K562 (cell line): ENCODE measurements at regions not wholly inside any gene's neighbourhood (a gene's known extent, or its start where the extent isn't known, plus 50 kb on each side); places are given as distances from the start of the nearest gene placed in this dataset.

ENCODE experiments used
- ATAC-seq: fragments of 200-7000 bp; cut with Tn5 transposase; 3 replicates; pipeline ENCODE4 v1.9.1; 2020; ENCODE audit warnings: moderate library complexity
- BruUV-seq: library from RNA; stranded (reverse); fragments of 400-500 nt; replicated peaks from 2 replicates; lab custom pipeline; 2021; lab: Mats Ljungman, UMichigan
- CTCF ChIA-PET: fragments of 300-600 bp; formaldehyde crosslinking; extraction: SDS; loops from one replicate; lab custom pipeline; 2021; ENCODE audit warnings: low intra/inter-chr PET ratio; lab: Yijun Ruan, JAX
- POLR2A ChIA-PET: fragments of 300-600, 350-650 bp; sonication (Branson Sonifier 250); formaldehyde crosslinking; extraction: SDS; loops from one replicate; lab custom pipeline; 2021; ENCODE audit warnings: antibody characterized with exemption, inconsistent platforms; lab: Yijun Ruan, JAX
- DNase-seq, 4 experiments: peaks; one replicate each; pipeline versions ENCODE4 v3.0.0 to v3.0.0-alpha.2; 2011 to 2018; ENCODE audit warnings: low spot score in 3 of 4, mixed read lengths in 3 of 4; ENCODE audit errors: extremely low read depth in 1 of 4
- FAIRE-seq: peaks from 2 replicates; lab custom pipeline; 2011; peaks lifted over from hg19 to GRCh38; lab: Jason Lieb, UNC
- H2AFZ ChIP-seq: 2 replicates; pipeline ENCODE4 v1.6.0; 2011; ENCODE audit warnings: low read depth, low read length, control low read depth, inconsistent platforms
- H3K27ac ChIP-seq: fragments of 200-600 bp; 3 replicates; pipeline ENCODE4 v1.8.0; 2011; ENCODE audit warnings: low read depth, mild to moderate bottlenecking, control low read depth, inconsistent platforms, low read length, moderate library complexity, mixed read lengths; ENCODE audit errors: extremely low read depth
- H3K27me3 ChIP-seq, 2 experiments: fragments of 300-600 bp in 1 of 2; 2 replicates in 1 of 2; 3 replicates in 1 of 2; pipeline versions ENCODE4 v1.6.0 to v1.8.0; 2011; ENCODE audit warnings: inconsistent platforms in 2 of 2, low read length in 2 of 2, mild to moderate bottlenecking in 1 of 2, mixed read lengths in 1 of 2, moderate library complexity in 1 of 2; ENCODE audit not compliant: control insufficient read depth in 2 of 2, insufficient read depth in 2 of 2
- H3K36me3 ChIP-seq: fragments of 300-600 bp; 3 replicates; pipeline ENCODE4 v1.8.0; 2011; ENCODE audit warnings: mild to moderate bottlenecking, low read length, inconsistent platforms; ENCODE audit not compliant: control insufficient read depth, insufficient read depth
- H3K4me1 ChIP-seq, 2 experiments: fragments of 200-600 bp in 1 of 2; replicated peaks in 1 of 2; 2 replicates in 1 of 2; 3 replicates in 1 of 2; pipeline versions ENCODE4 v1.5.1 to v1.8.0; 2011; ENCODE audit warnings: inconsistent platforms in 2 of 2, low read length in 2 of 2, mild to moderate bottlenecking in 1 of 2, mixed read lengths in 1 of 2, moderate library complexity in 1 of 2; ENCODE audit not compliant: control insufficient read depth in 2 of 2, insufficient read depth in 2 of 2
- H3K4me2 ChIP-seq: 2 replicates; pipeline ENCODE4 v1.6.1; 2011; ENCODE audit warnings: low read length, control low read depth, inconsistent platforms, mixed read lengths; ENCODE audit not compliant: insufficient read depth
- H3K4me3 ChIP-seq: fragments of 200-600 bp; sonication (generic), shearing (Covaris generic); 2 replicates; pipeline ENCODE4 v1.5.1; 2016; ENCODE audit warnings: control low read depth, inconsistent platforms
- H3K79me2 ChIP-seq: fragments of 200-600 bp; 3 replicates; pipeline ENCODE4 v1.8.0; 2011; ENCODE audit warnings: low read length, inconsistent platforms; ENCODE audit not compliant: control insufficient read depth, insufficient read depth
- H3K9ac ChIP-seq, 2 experiments: 2 replicates each; pipeline versions ENCODE4 v1.6.0 to v1.6.1; 2011; ENCODE audit warnings: low read depth in 2 of 2, low read length in 2 of 2, control low read depth in 1 of 2, inconsistent platforms in 1 of 2, mild to moderate bottlenecking in 1 of 2, mixed read lengths in 1 of 2; ENCODE audit not compliant: insufficient read depth in 1 of 2
- H3K9me1 ChIP-seq: one replicate; pipeline ENCODE4 v1.6.0; 2011; ENCODE audit warnings: inconsistent platforms, mild to moderate bottlenecking, low read length, moderate library complexity; ENCODE audit not compliant: control insufficient read depth, insufficient read depth
- H3K9me3 ChIP-seq: replicated peaks from 2 replicates; pipeline ENCODE4 v1.5.1; 2011; ENCODE audit warnings: low read depth, low read length, inconsistent platforms; ENCODE audit not compliant: control insufficient read depth, insufficient read depth
- H4K20me1 ChIP-seq: replicated peaks from 2 replicates; pipeline ENCODE4 v1.6.1; 2011; ENCODE audit warnings: low read length, inconsistent platforms, mixed read lengths; ENCODE audit not compliant: control insufficient read depth, insufficient read depth
- BRF2 ChIP-seq: IDR thresholded peaks from 3 replicates; pipeline ENCODE4 v1.6.1; 2011; ENCODE audit warnings: borderline replicate concordance, mild to moderate bottlenecking; ENCODE audit not compliant: insufficient read length, insufficient read depth
- CBFA2T2 ChIP-seq: fragments of 450-650 bp; conservative IDR thresholded peaks from 2 replicates; pipeline ENCODE4 v1.6.1; 2017; ENCODE audit warnings: mild to moderate bottlenecking
- CHD4 ChIP-seq: fragments of 200-600 bp; sonication (generic); IDR thresholded peaks from 3 replicates; pipeline ENCODE4 v1.6.1; 2012; ENCODE audit warnings: low read depth, mild to moderate bottlenecking, mixed read lengths, low read length, inconsistent platforms; ENCODE audit not compliant: insufficient read depth, insufficient replicate concordance, poor library complexity, severe bottlenecking
- DPF2 ChIP-seq: fragments of 450-650 bp; IDR thresholded peaks from 2 replicates; pipeline ENCODE4 v1.6.1; 2016
- E2F3 ChIP-seq: fragments of 250-450 bp; sonication (Bioruptor Pico); IDR thresholded peaks from 2 replicates; pipeline ENCODE4 v1.4.0; 2020; ENCODE audit warnings: mild to moderate bottlenecking
- HDAC2 ChIP-seq: fragments of 450-650 bp; IDR thresholded peaks from 2 replicates; pipeline ENCODE4 v1.6.1; 2016; ENCODE audit warnings: mild to moderate bottlenecking
- MBD2 ChIP-seq: sonication (generic); IDR thresholded peaks from 2 replicates; pipeline ENCODE4 v1.6.1; 2016; ENCODE audit warnings: low read depth, borderline replicate concordance
- NCOR1 ChIP-seq: fragments of 450-650 bp; IDR thresholded peaks from 2 replicates; pipeline ENCODE4 v1.6.1; 2016; ENCODE audit warnings: mild to moderate bottlenecking, moderate library complexity
- NR2C2 ChIP-seq, 2 experiments: fragments of 200-800 bp in 1 of 2; sonication (Bioruptor generic) in 1 of 2; sonication (generic) in 1 of 2; formaldehyde crosslinking in 1 of 2; IDR thresholded peaks; 2 replicates each; pipeline versions ENCODE4 v1.6.1 to v1.8.0; 2016 to 2022; ENCODE audit warnings: mild to moderate bottlenecking in 1 of 2, missing compliant biosample characterization in 1 of 2, missing genetic modification characterization in 1 of 2, missing genetic modification reagents in 1 of 2
- PCBP2 ChIP-seq: fragments of 200-400 bp; formaldehyde crosslinking; IDR thresholded peaks from 2 replicates; pipeline ENCODE4 v1.6.1; 2018; ENCODE audit warnings: low read length, low read depth, mild to moderate bottlenecking, moderate library complexity; ENCODE audit not compliant: poor library complexity, severe bottlenecking
- RCOR1 ChIP-seq, 2 experiments: IDR thresholded peaks; 2 replicates each; pipeline ENCODE4 v1.6.1; 2012; ENCODE audit warnings: low read depth in 2 of 2, low read length in 2 of 2, borderline replicate concordance in 1 of 2, improper control_type of control experiment in 1 of 2
- TEAD1 ChIP-seq, 2 experiments: fragments of 450-650 bp in 1 of 2; sonication (generic) in 1 of 2; formaldehyde crosslinking; IDR thresholded peaks; 2 replicates each; pipeline versions ENCODE4 v1.4.0 to v1.8.0; 2020 to 2022; ENCODE audit warnings: mild to moderate bottlenecking in 2 of 2, missing genetic modification reagents in 1 of 2
- THRAP3 ChIP-seq: fragments of 450-650 bp; IDR thresholded peaks from 2 replicates; pipeline ENCODE4 v1.6.1; 2016; ENCODE audit warnings: mild to moderate bottlenecking, inconsistent platforms, borderline replicate concordance
- TRIM28 ChIP-seq: fragments of 450-650 bp; IDR thresholded peaks from 2 replicates; pipeline ENCODE4 v1.6.1; 2017
- ZBTB49 ChIP-seq: sonication (generic); formaldehyde crosslinking; IDR thresholded peaks from 2 replicates; pipeline ENCODE4 v1.8.0; 2022; ENCODE audit warnings: missing genetic modification reagents, mild to moderate bottlenecking, borderline replicate concordance
- ZC3H8 ChIP-seq: fragments of 450-650 bp; IDR thresholded peaks from 2 replicates; pipeline ENCODE4 v1.6.1; 2017
- ZFP36 ChIP-seq: fragments of 150-350 bp; IDR thresholded peaks from 2 replicates; pipeline ENCODE4 v1.6.1; 2018; ENCODE audit warnings: low read length, low read depth; ENCODE audit not compliant: partially characterized antibody
- ZNF232 ChIP-seq: sonication (generic); formaldehyde crosslinking; IDR thresholded peaks from 2 replicates; pipeline ENCODE4 v1.8.0; 2022; ENCODE audit warnings: mild to moderate bottlenecking, missing genetic modification reagents
- WGBS: fragments of 100-300 bp; shearing (Covaris generic); methylation state at CpG from one replicate; pipeline ENCODE4 v1.1.6; 2016; ENCODE audit warnings: low coverage, mixed read lengths; ENCODE audit not compliant: insufficient coverage; ENCODE audit errors: missing lambda C conversion rate; 5-methylcytosine and 5-hydroxymethylcytosine counted together
- in situ Hi-C: fragments of 300-500 bp; cut with MboI; formaldehyde crosslinking; loops from 4 replicates; pipeline ENCODE4 v1.15.0; 2018; ENCODE audit warnings: inconsistent platforms, mixed read lengths
- intact Hi-C: fragments of 100-400 bp; cut with micrococcal nuclease; formaldehyde crosslinking; loops from 2 replicates; pipeline ENCODE4 v1.14.2; 2022
- TF ChIP-seq, protein P1 (sequence below), 2 experiments: fragments of 200-800 bp in 1 of 2; sonication (Bioruptor generic) in 1 of 2; sonication (generic) in 1 of 2; formaldehyde crosslinking in 1 of 2; IDR thresholded peaks in 1 of 2; conservative IDR thresholded peaks in 1 of 2; 2 replicates each; pipeline versions ENCODE4 v1.5.0 to v1.6.1; 2016 to 2020; ENCODE audit warnings: missing compliant biosample characterization in 1 of 2, missing genetic modification characterization in 1 of 2, missing genetic modification reagents in 1 of 2

DNA sequence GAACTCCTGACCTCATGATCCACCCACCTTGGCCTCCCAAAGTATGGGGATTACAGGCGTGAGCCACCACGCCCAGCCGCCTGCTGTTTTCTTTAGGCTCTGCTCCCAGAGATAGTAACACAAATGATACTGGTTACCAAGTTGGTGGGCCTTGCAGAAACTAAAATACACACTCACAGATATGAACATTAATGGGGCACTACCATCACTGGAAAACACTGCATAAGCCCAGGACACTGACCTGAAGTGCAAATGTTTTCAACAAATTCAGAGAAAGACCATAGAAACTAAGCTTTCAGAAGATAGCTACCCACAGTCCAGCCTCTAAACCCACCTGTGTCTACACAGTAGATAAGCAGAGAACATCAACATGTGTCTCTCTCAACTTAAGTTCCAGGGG is 180.5 kb downstream of the FCRL5 start:
- Histone ChIP-seq H3K9ac (no peak overlapping the region), H3K4me1 (peaks cover 10 to 39% of the 10 kb centered on the region in 2 experiments; a peak in 4 of 5 replicates), H3K27me3 (no peaks in the 10 kb centered on the region), H3K9me3 (no peaks in the 10 kb centered on the region), H3K79me2 (no peaks in the 10 kb centered on the region), H3K27ac (peak overlapping the region; percentile 20; the same call in 1 of the 3 replicates), H3K4me2 (no peak overlapping the region), H4K20me1 (no peaks in the 10 kb centered on the region), H3K9me1 (no peaks in the 10 kb centered on the region), H3K36me3 (no peaks in the 10 kb centered on the region), H3K4me3 (no peak overlapping the region), H2AFZ (no peak overlapping the region)
- ATAC-seq (peak; percentile 7; the same call in 2 of the 3 replicates), DNase-seq (peak in 1 of 4 experiments; percentile 63), FAIRE-seq (peak; percentile 55)
- ChIA-PET POLR2A (no interaction called here), CTCF (interaction anchor here (1.0 kb wide), 1 partner anchor 59 kb away, joined by 4 read pairs; no protein-coding TSS in a partner anchor)
- intact Hi-C loops = no loop called here
- BruUV-seq = no TSS peak
- in situ Hi-C loops = no loop called here
- WGBS = 32% methylated on average over 3 of the region's 3 CpGs
- TF ChIP-seq NCOR1 (peak; percentile 37; the same call in 1 of the 2 replicates), ZBTB49 (CRISPR knock-in tag) (no peak), HDAC2 (no peak), BRF2 (no peak), ZFP36 (no peak), ZC3H8 (no peak), DPF2 (peak; percentile 17; the same call in 1 of the 2 replicates), TRIM28 (0 out of 2 replicates have a peak, but pooled peaks have one; percentile 35), MBD2 (no peak), NR2C2 (CRISPR knock-in tag; IDR thresholded peaks at IDR 0.05) (no peak), NR2C2 (tag; IDR thresholded peaks at IDR 0.05) (no peak), ZNF232 (CRISPR knock-in tag) (no peak), THRAP3 (no peak), CHD4 (no peak), PCBP2 (no peak), TEAD1 (CRISPR knock-in tag; IDR thresholded peaks at IDR 0.05) (no peak), RCOR1 (IDR thresholded peaks at IDR 0.05; ENCODE audit: borderline replicate concordance in 1 of 2, low read depth in 2 of 2, low read length in 2 of 2) (no peak), CBFA2T2 (0 out of 2 replicates have a peak, but pooled peaks have one; percentile 15), E2F3 (CRISPR knock-in tag) (no peak)
- TF ChIP-seq, protein P1, sequence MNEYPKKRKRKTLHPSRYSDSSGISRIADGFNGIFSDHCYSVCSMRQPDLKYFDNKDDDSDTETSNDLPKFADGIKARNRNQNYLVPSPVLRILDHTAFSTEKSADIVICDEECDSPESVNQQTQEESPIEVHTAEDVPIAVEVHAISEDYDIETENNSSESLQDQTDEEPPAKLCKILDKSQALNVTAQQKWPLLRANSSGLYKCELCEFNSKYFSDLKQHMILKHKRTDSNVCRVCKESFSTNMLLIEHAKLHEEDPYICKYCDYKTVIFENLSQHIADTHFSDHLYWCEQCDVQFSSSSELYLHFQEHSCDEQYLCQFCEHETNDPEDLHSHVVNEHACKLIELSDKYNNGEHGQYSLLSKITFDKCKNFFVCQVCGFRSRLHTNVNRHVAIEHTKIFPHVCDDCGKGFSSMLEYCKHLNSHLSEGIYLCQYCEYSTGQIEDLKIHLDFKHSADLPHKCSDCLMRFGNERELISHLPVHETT (CRISPR knock-in tag; conservative IDR thresholded peaks at IDR 0.05 in 1 of 2, IDR thresholded peaks at IDR 0.05 in 1 of 2) = no peak
